HG03095 (cell line): ENCODE measurements at regions not wholly inside any gene's neighbourhood (a gene's known extent, or its start where the extent isn't known, plus 50 kb on each side); places are given as distances from the start of the nearest gene placed in this dataset.

Source experiments
- ATAC-seq: cut with Tn5 transposase; IDR thresholded peaks from one replicate; pipeline ENCODE4 v1.9.1; 2021; ENCODE audit warnings: moderate library complexity; ENCODE audit not compliant: unreplicated experiment

GRCh38 chr14:51468523-51468922 lies 183.2 kb upstream of the FRMD6 start:
- no peak for ATAC-seq

GRCh38 chr14:51472881-51473280 lies 178.8 kb upstream of the FRMD6 start:
- ATAC-seq: no peak

- ATAC-seq: no peak
Observed at GRCh38 chr14:51473351-51473750, 178.4 kb upstream of the FRMD6 start.

GRCh38 chr14:51473808-51474565 lies 177.7 kb upstream of the FRMD6 start:
- ATAC-seq: no peak

GRCh38 chr14:51474854-51475253 lies 176.9 kb upstream of the FRMD6 start:
- ATAC-seq: no peak

- ATAC-seq: no peak
Observed at GRCh38 chr14:51478175-51478621, 173.5 kb upstream of the FRMD6 start.

GRCh38 chr14:51479584-51480325 lies 172.0 kb upstream of the FRMD6 start:
- ATAC-seq: no peak

GRCh38 chr14:51481643-51482042 lies 170.1 kb upstream of the FRMD6 start:
- no peak for ATAC-seq

- ATAC-seq: no peak
Observed at GRCh38 chr14:51482102-51482501, 169.6 kb upstream of the FRMD6 start.

GRCh38 chr14:51484485-51484884 lies 167.2 kb upstream of the FRMD6 start:
- no peak for ATAC-seq

- ATAC-seq: no peak
Observed at GRCh38 chr14:51485733-51486132, 166.0 kb upstream of the FRMD6 start.

GRCh38 chr14:51487848-51488247 lies 163.9 kb upstream of the FRMD6 start:
- ATAC-seq: no peak

GRCh38 chr14:51488569-51489220 lies 163.0 kb upstream of the FRMD6 start:
- ATAC-seq: no peak

- ATAC-seq: no peak
Observed at GRCh38 chr14:51490205-51490604, 161.5 kb upstream of the FRMD6 start.

- ATAC-seq: no peak
Observed at GRCh38 chr14:51491036-51491545, 160.6 kb upstream of the FRMD6 start.

- no peak for ATAC-seq
Observed at GRCh38 chr14:51491776-51492175, 159.9 kb upstream of the FRMD6 start.

GRCh38 chr14:51495319-51495718 lies 156.4 kb upstream of the FRMD6 start:
- ATAC-seq: no peak

- no peak for ATAC-seq
Observed at GRCh38 chr14:51498411-51499227, 153.1 kb upstream of the FRMD6 start.

GRCh38 chr14:51500776-51501175 lies 150.9 kb upstream of the FRMD6 start:
- no peak for ATAC-seq

- no peak for ATAC-seq
Observed at GRCh38 chr14:51501746-51502145, 150.0 kb upstream of the FRMD6 start.

GRCh38 chr14:51504669-51505068 lies 147.0 kb upstream of the FRMD6 start:
- ATAC-seq: no peak
